GM12891 (cell line): ENCODE measurements at regions not wholly inside any gene's neighbourhood (a gene's known extent, or its start where the extent isn't known, plus 50 kb on each side); places are given as distances from the start of the nearest gene placed in this dataset.

ENCODE experiments used
- DNase-seq: peaks from one replicate; pipeline ENCODE4 v3.0.0; 2011; ENCODE audit warnings: low spot score; ENCODE audit not compliant: insufficient read length
- FAIRE-seq: peaks from 2 replicates; lab custom pipeline; 2011; peaks lifted over from hg19 to GRCh38; lab: Jason Lieb, UNC
- PAX5 ChIP-seq: IDR thresholded peaks from 2 replicates; pipeline ENCODE4 v1.6.1; 2011; ENCODE audit warnings: low read length, moderate library complexity, mild to moderate bottlenecking; ENCODE audit not compliant: insufficient read depth, severe bottlenecking
- POLR2A ChIP-seq: IDR thresholded peaks from 2 replicates; pipeline ENCODE4 v1.6.1; 2011; ENCODE audit warnings: low read depth, low read length, control low read depth
- POLR2AphosphoS5 ChIP-seq: IDR thresholded peaks from 2 replicates; pipeline ENCODE4 v1.6.1; 2011; ENCODE audit warnings: low read depth, low read length, control low read depth
- POU2F2 ChIP-seq: IDR thresholded peaks from 2 replicates; pipeline ENCODE4 v1.6.1; 2011; ENCODE audit warnings: low read depth, mild to moderate bottlenecking, control low read depth, low read length, moderate library complexity
- SPI1 ChIP-seq: IDR thresholded peaks from 2 replicates; pipeline ENCODE4 v1.6.1; 2011; ENCODE audit warnings: low read depth, low read length, control low read depth
- TAF1 ChIP-seq: IDR thresholded peaks from 2 replicates; pipeline ENCODE4 v1.6.1; 2011; ENCODE audit warnings: low read depth, low read length, control low read depth

- FAIRE-seq (no peak), DNase-seq (no peak)
- TF ChIP-seq SPI1 (no peak), TAF1 (no peak), POLR2A (no peak), POLR2AphosphoS5 (no peak), POU2F2 (no peak), PAX5 (no peak)
Observed at GRCh38 chr7:391961-392524, 102.1 kb downstream of the FOXL3 start.

- no peak for DNase-seq
- FAIRE-seq, result no peak
- TF ChIP-seq POLR2A (no peak), TAF1 (no peak), SPI1 (no peak), POLR2AphosphoS5 (no peak), POU2F2 (no peak), PAX5 (no peak)
Observed at GRCh38 chr7:392822-393221, 102.9 kb downstream of the FOXL3 start.

DNA sequence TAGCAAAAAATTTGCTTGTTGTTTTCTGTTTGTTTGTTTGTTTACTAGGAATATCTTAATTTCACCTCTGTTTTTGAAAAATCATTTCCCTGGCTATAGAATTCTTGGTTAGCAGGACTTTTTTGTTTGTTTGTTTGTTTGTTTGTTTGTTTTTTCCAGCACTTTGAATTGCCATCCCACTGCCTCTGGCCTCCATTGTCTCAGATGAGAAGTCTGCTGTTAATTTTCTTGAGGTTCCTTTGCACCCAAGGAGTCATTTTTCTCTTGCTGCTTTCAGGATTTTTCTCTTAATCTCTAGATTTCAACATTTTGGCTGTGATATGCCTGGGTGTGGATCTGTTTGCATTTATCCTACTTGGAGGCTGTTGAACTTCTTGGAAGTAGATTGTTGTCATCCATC lies 105.7 kb downstream of the FOXL3 start:
- FAIRE-seq, result no peak
- TF ChIP-seq POU2F2 (no peak), TAF1 (no peak), SPI1 (no peak), POLR2A (no peak), POLR2AphosphoS5 (no peak), PAX5 (no peak)

DNA sequence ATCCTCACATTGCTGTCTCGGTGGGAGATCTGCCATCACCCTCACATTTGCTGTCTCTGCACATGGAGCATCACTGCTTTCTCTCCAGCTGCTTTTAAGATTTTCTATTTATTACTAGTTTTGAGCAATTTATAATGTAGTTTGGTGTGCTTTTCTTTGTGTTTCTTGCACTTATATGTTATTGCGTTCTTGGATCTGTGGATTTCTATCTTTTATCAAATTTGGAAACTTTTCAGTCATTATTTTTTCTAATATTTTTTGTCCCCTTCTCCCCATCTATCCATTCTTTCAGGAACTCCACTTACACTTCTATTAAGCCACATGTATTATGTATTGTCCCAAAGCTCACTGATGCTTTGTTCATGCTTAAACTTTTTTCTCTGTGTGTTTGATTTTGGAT lies 108.9 kb downstream of the FOXL3 start:
- FAIRE-seq (no peak), DNase-seq (no peak)
- no peak for TF ChIP-seq TAF1
- no peak for TF ChIP-seq PAX5
- TF ChIP-seq POLR2A, result no peak
- no peak for TF ChIP-seq POLR2AphosphoS5
- TF ChIP-seq POU2F2, result no peak
- no peak for TF ChIP-seq SPI1

More for the DNA sequence above, 105.7 kb downstream of the FOXL3 start:
- no peak for DNase-seq

DNA sequence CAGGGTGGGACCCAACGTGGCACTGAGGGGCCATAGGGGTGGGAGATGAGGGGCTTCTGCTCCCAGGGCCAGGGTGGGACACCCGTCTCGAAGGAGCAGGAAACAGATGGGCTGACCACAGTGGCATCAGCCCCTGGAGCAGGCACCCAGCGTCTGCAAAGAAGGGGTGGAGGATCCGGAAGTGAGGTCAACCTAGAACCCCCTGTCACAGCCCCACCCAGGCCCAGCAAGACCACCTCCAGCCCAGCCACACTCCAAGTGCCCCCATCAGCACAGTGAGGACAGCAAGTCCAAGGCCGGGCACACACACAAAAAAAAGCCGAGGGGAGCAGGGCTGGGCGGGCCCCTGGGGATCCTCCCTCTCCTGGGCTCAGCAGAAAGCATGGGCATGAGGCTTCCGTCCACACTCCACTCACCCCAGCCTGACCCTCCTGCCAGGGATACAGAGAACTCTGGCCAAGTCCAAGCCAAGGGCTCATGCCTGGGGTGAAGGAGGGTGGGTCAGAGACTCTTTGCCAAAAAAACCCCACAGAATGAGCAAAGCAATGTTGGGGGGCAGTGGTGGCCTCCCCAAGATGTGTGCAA lies 111.0 kb downstream of the FOXL3 start:
- FAIRE-seq, result no peak
- no peak for DNase-seq
- TF ChIP-seq POLR2A (no peak), TAF1 (no peak), POU2F2 (no peak), SPI1 (no peak), POLR2AphosphoS5 (no peak), PAX5 (no peak)

- TF ChIP-seq POLR2A (no peak), SPI1 (no peak), TAF1 (no peak), POU2F2 (no peak), POLR2AphosphoS5 (no peak), PAX5 (no peak)
Observed at GRCh38 chr7:401495-401894, 111.5 kb downstream of the FOXL3 start.

GRCh38 chr7:404812-405488 lies 114.7 kb downstream of the PDGFA start:
- TF ChIP-seq POU2F2 (no peak), SPI1 (no peak), TAF1 (no peak), POLR2AphosphoS5 (no peak)
- FAIRE-seq, result no peak
- DNase-seq, result no peak

More at GRCh38 chr7:401495-401894, 111.5 kb downstream of the FOXL3 start:
- FAIRE-seq (no peak), DNase-seq (no peak)

DNA sequence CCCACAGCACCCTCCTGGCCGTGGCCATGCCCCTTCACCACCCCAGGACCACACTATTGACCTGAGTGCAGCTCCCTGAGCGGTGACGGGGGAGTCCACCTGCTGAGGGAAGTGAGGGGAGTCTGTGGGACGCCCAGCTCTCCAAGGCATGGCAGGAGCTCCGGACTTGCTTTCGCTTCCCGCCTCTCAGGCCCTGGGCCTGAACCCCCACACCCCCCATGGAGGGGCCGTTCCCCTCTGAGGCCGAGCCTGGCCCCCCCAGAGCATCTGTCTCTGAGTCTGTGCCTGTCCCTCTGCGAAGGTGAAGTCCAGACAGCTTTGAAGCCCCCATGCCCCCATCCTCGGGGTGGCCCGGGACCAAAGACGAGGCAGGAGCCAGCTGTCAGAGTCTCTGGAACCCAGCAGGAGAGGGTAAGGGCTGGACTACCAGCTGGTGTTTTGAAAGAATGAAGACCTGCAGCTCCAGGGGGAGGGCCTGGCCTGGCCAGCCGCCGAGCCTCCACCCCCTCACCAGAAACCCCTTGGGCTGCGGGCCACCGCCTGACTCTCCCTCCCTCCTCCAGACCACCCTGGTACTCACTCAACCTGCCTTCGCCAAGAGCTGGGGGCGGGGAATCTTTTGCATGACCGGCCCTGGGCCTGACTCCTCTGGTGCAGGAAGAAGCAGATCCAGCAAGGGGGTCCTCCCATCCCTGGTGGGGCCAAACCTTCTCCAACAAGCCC lies 114.0 kb downstream of the PDGFA start:
- DNase-seq (no peak), FAIRE-seq (no peak)
- TF ChIP-seq POLR2AphosphoS5 (no peak), POU2F2 (no peak), TAF1 (no peak), PAX5 (no peak), SPI1 (no peak), POLR2A (no peak)

- no peak for DNase-seq
- no peak for FAIRE-seq
- TF ChIP-seq SPI1 (no peak), POLR2AphosphoS5 (no peak), PAX5 (no peak)
Observed at GRCh38 chr7:407721-408539, 111.7 kb downstream of the PDGFA start.
